ENCODE measurements at regions not wholly inside any gene's neighbourhood (a gene's known extent, or its start where the extent isn't known, plus 50 kb on each side); places are given as distances from the start of the nearest gene placed in this dataset.

DNA sequence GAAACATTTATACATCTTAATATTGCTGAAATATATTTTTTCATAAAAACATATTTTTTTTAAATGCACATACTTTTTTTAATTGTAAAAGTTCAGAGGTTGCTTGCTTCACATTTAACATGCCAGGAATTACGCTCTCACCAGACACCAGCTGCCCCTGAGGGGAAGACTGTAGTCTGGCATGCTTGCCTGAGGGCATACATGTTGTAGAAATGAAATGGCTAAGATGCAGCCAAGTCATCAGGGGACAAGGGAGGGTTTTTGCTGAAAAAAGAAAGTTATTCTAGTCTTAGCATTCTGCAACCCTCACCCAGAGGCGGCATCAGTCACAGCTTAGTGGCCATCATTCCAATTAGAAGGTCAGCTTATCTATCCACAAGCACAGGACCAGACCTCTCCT lies 426.7 kb upstream of the FTMT start:
- Histone ChIP-seq H3K36me3 (replicated peaks in 1 of 2; ENCODE audit: control extremely low read depth in 1 of 2, control insufficient read depth in 1 of 2, extremely low read depth in 1 of 2, insufficient read depth in 2 of 2, low read length in 1 of 2) (no peaks in the 10 kb centered on the region), H3K9ac (ENCODE audit: low read length) (no peak overlapping the region), H2AFZ (ENCODE audit: insufficient read depth, low read depth, low read length, poor library complexity, severe bottlenecking) (no peak overlapping the region), H3K9me3 (ENCODE audit: control extremely low read depth in 1 of 3, control insufficient read depth in 2 of 3, insufficient read depth in 1 of 3, low read length in 2 of 3) (peaks cover 0 to 5% (median 0%) of the 10 kb centered on the region in 3 donors), H3K4me1 (ENCODE audit: control insufficient read depth in 2 of 2, insufficient read depth in 2 of 2, low read length in 2 of 2) (no peaks in the 10 kb centered on the region), H3K27me3 (replicated peaks in 1 of 4; ENCODE audit: control extremely low read depth in 1 of 4, control insufficient read depth in 3 of 4, insufficient read depth in 4 of 4, low read length in 3 of 4) (no peaks in the 10 kb centered on the region), H3K79me2 (ENCODE audit: control insufficient read depth, insufficient read depth, low read length) (no peaks in the 10 kb centered on the region), H3K4me3 (ENCODE audit: control extremely low read depth in 1 of 5, extremely low read depth in 1 of 5, insufficient read depth in 1 of 5, low read depth in 2 of 5, low read length in 4 of 5) (no peak overlapping the region), H3K27ac (ENCODE audit: low read length in 2 of 2) (no peak overlapping the region), H3K4me2 (replicated peaks; ENCODE audit: low read depth, low read length, poor library complexity, severe bottlenecking) (no peak overlapping the region), H4K20me1 (ENCODE audit: control insufficient read depth, insufficient read depth, low read length, poor library complexity, severe bottlenecking) (no peaks in the 10 kb centered on the region)
- ChIA-PET POLR2A (no interaction called here), CTCF (no interaction called here)
- Mint-ChIP-seq H3K4me1 (no peaks in the 10 kb centered on the region), H3K27ac (no peak overlapping the region), H3K9me3 (ENCODE audit: insufficient read depth) (no peaks in the 10 kb centered on the region), H3K27me3 (no peaks in the 10 kb centered on the region), H3K4me3 (no peak overlapping the region)
- DNase-seq = no peak
- WGBS (ENCODE audit: insufficient coverage) = no CpG with 5 or more reads among the region's 2 CpGs
- intact Hi-C loops (cut with micrococcal nuclease) = no loop called here
- no peak for TF ChIP-seq EZH2 (IDR thresholded peaks at IDR 0.05; ENCODE audit: borderline replicate concordance, insufficient read depth, low read depth, low read length, poor library complexity, severe bottlenecking)
- TF ChIP-seq, protein P1, sequence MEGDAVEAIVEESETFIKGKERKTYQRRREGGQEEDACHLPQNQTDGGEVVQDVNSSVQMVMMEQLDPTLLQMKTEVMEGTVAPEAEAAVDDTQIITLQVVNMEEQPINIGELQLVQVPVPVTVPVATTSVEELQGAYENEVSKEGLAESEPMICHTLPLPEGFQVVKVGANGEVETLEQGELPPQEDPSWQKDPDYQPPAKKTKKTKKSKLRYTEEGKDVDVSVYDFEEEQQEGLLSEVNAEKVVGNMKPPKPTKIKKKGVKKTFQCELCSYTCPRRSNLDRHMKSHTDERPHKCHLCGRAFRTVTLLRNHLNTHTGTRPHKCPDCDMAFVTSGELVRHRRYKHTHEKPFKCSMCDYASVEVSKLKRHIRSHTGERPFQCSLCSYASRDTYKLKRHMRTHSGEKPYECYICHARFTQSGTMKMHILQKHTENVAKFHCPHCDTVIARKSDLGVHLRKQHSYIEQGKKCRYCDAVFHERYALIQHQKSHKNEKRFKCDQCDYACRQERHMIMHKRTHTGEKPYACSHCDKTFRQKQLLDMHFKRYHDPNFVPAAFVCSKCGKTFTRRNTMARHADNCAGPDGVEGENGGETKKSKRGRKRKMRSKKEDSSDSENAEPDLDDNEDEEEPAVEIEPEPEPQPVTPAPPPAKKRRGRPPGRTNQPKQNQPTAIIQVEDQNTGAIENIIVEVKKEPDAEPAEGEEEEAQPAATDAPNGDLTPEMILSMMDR (IDR thresholded peaks at IDR 0.05) = no peak
- no peak for ATAC-seq (ENCODE audit: low read depth)

DNA sequence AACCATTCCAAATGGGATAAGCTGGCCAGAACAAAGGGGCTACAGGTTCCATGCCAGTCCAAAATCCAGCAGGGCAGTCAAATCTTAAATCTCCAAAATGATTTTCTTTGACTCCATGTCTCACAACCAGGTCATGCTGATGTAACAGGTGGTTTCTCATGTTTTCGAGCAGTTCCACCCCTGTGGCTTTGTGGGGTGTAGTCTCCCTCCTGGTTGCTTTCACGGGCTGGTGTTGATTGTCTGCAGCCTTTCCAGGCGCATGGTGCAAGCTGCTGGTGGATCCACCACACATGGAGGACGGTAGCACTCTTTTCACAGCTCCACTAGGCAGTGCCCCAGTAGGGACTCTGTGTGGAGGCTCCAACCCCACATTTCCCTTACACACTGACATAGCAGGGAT lies 425.5 kb upstream of the FTMT start:
- no peak overlapping the region for H3K4me2 ChIP-seq (replicated peaks; ENCODE audit: low read depth, low read length, poor library complexity, severe bottlenecking)
- POLR2A ChIA-PET = no interaction called here
- H3K4me3 ChIP-seq (ENCODE audit: control extremely low read depth in 1 of 5, extremely low read depth in 1 of 5, insufficient read depth in 1 of 5, low read depth in 2 of 5, low read length in 4 of 5) = no peak overlapping the region
- H3K79me2 ChIP-seq (ENCODE audit: control insufficient read depth, insufficient read depth, low read length) = no peaks in the 10 kb centered on the region
- CTCF ChIA-PET = no interaction called here
- no peaks in the 10 kb centered on the region for H3K36me3 ChIP-seq (replicated peaks in 1 of 2; ENCODE audit: control extremely low read depth in 1 of 2, control insufficient read depth in 1 of 2, extremely low read depth in 1 of 2, insufficient read depth in 2 of 2, low read length in 1 of 2)
- H3K9me3 Mint-ChIP-seq (ENCODE audit: insufficient read depth) = no peaks in the 10 kb centered on the region
- no peaks in the 10 kb centered on the region for H3K4me1 ChIP-seq (ENCODE audit: control insufficient read depth in 2 of 2, insufficient read depth in 2 of 2, low read length in 2 of 2)
- intact Hi-C loops (cut with micrococcal nuclease) = no loop called here
- H4K20me1 ChIP-seq (ENCODE audit: control insufficient read depth, insufficient read depth, low read length, poor library complexity, severe bottlenecking) = no peaks in the 10 kb centered on the region
- peaks cover 0 to 5% (median 0%) of the 10 kb centered on the region in 3 donors for H3K9me3 ChIP-seq (ENCODE audit: control extremely low read depth in 1 of 3, control insufficient read depth in 2 of 3, insufficient read depth in 1 of 3, low read length in 2 of 3)
- no peaks in the 10 kb centered on the region for H3K27me3 ChIP-seq (replicated peaks in 1 of 4; ENCODE audit: control extremely low read depth in 1 of 4, control insufficient read depth in 3 of 4, insufficient read depth in 4 of 4, low read length in 3 of 4)
- TF ChIP-seq EZH2 (IDR thresholded peaks at IDR 0.05; ENCODE audit: borderline replicate concordance, insufficient read depth, low read depth, low read length, poor library complexity, severe bottlenecking) = no peak
- TF ChIP-seq, protein P1 (IDR thresholded peaks at IDR 0.05) = no peak
- H3K4me1 Mint-ChIP-seq = no peaks in the 10 kb centered on the region
- ATAC-seq (ENCODE audit: low read depth) (no peak), DNase-seq (no peak)
- WGBS (ENCODE audit: insufficient coverage) = 84% methylated on average over 3 of the region's 4 CpGs
- H2AFZ ChIP-seq (ENCODE audit: insufficient read depth, low read depth, low read length, poor library complexity, severe bottlenecking) = no peak overlapping the region
- H3K27me3 Mint-ChIP-seq = no peaks in the 10 kb centered on the region
- H3K27ac Mint-ChIP-seq = no peak overlapping the region
- H3K9ac ChIP-seq (ENCODE audit: low read length) = no peak overlapping the region
- H3K27ac ChIP-seq (ENCODE audit: low read length in 2 of 2) = no peak overlapping the region
- no peak overlapping the region for H3K4me3 Mint-ChIP-seq

Data from B cell (primary cell).